ENCODE measurements at regions not wholly inside any gene's neighbourhood (a gene's known extent, or its start where the extent isn't known, plus 50 kb on each side); places are given as distances from the start of the nearest gene placed in this dataset.
"Not testable (repeated sequence)": the region's sequence is repeated elsewhere in the genome, so short reads cannot be mapped to it uniquely, and the experiment has no call there.

DNA sequence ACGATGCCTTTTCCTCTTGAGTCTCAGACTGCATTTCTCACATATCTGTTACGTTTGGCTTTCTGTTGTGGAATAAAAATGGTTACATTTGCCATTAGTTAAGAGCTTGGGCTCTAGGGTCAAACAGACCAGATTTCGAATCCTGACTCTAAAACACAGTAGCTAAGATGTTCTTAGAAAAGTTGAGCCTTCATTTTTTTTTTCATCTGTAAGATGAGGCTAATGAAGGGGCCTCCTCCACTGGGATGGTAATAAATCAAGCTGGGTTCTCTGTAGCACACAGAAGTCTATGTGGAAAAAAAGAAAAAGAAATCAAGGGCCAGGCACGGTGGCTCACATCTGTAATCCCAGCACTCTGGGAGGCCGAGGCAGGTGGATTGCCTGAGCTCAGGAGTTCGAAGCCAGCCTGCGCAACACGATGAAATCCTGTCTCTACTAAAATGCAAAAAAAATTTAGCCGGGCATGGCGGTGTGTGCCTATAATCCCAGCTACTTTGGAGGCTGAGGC is 49.9 kb upstream of the CAPRIN1 start:
- DNase-seq (ENCODE audit: low spot score): no peak

DNA sequence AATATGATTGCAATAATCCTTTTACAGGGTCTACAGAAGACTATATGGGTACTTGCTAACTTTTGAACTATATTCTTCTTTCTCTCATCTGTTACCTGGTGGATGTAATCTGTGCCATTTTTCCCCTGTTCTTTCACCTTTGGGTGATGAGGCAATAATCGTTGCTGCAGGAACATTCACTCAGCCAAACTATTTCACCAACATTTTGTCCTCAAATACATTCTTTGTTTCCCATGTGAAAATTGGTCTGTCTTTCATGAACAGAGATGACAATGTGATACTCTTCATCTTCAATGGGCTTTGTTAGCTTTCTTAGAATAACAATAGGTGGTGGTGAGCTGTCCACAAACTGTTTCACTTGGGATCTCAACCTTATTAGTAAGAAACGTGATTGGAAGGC is 52.1 kb upstream of the CAPRIN1 start:
- no peak for DNase-seq (ENCODE audit: low spot score)

DNA sequence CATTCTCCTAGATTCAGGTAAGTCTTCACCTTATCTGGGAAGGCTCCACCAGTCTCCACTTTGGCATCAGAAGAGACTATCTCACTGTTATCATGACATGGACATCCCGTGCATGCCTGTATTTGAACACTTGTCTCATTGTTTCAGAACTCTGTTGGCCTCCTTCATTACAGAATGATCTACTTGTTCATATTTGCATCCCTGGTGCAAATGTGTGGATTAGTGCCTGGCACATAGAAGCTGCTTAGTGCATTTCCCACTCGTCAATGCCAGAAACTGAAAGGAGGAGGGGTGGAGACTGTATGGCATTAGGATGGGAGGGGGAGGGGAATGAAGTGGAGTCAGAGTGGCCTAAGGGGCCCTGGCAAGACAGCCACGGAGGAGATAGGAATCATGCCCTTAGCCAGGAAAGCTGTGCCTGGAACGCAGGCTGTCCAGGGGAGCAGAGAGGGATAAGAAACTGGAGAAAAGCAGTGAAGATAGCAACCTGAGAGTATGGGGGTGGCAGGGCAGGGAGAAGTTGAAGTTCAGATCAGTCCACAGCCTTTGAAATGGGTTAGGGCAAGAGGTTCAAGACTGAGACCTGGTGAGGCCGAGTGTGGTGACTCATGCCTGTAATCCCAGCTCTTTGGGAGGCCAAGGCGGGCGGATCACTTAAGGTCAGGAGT is 53.8 kb upstream of the CAPRIN1 start:
- no peak for DNase-seq (ENCODE audit: low spot score)

DNA sequence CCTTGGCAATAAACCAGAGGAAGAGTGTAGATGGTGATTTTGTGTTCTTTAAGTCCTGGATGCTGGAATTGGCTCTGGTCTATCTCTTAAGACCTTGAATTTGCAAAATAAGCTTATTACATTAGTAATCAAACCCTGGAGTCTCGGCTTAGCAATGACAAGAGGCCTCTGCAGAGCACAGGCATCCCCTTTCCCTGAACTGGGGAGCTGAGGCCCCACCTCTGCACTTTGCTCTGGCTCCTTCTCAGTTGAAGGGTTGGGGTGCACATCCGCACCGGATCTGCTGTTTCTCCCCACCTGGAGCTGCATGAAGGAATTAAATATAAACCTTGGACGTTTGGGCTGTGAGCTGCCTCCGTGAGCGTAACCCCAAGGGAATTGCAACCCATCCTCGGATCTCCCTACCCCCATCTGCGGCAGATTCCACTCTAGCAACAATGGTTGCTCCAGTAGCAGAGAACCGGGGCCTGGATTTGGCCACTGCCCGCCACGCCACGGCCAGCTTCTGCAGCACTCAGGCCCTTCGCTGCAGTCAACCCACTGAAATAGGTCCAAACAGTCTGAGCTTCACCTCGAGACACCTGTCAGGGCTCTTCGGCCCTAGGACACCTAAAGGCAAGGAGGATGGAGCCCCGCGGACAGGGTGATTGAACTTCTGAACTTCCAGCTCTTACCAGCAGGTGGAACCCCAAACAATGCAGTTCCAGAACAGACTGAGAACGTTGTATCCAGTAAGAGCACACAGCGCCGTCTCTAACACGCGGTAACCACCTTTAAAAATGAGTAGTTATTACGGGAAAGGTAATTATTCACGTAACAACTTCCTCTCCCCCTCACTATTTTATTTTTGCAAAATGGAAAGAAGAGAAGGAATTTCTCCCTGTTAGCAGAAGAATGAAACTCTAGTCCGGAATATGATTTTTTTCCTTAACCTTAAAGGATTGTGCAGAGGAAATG is 54.8 kb upstream of the CAPRIN1 start:
- peak; percentile 64 for DNase-seq (ENCODE audit: low spot score)

DNA sequence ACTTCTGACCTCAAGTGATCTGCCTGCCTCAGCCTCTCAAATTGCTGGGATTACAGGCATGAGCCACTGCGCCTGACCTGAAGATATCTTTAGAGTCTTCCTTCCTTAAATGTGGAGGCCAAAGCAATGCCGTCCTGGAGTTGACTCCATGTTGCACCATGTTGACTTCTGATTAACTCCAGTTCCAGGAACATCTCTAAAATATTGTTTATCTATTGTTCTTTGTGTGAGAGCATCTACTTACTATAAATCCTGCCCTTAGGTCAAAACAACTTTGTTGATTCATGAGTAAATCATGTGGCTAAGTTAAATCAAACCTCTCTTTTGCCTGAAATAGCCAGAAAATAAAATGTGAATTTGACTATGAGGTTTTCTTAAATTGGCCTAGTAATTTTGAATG is 56.6 kb upstream of the CAPRIN1 start:
- DNase-seq (ENCODE audit: low spot score): no peak

DNA sequence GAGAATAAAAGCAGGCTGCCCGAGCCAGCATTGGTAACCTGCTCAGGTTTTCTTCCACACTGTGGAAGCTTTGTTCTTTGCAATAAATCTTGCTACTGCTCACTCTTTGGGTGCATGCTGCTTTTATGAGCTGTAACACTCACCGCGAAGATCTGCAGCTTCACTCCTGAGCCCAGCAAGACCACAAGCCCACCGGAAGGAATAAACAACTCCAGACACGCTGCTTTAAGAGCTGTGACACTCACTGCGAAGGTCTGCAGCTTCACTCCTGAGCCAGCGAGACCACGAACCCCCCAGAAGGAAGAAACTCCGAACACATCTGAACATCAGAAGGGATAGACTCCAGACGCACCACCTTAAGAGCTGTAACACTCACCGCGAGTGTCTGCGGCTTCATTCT is 60.4 kb upstream of the CAPRIN1 start:
- not testable (repeated sequence) for DNase-seq (ENCODE audit: low spot score)

DNA sequence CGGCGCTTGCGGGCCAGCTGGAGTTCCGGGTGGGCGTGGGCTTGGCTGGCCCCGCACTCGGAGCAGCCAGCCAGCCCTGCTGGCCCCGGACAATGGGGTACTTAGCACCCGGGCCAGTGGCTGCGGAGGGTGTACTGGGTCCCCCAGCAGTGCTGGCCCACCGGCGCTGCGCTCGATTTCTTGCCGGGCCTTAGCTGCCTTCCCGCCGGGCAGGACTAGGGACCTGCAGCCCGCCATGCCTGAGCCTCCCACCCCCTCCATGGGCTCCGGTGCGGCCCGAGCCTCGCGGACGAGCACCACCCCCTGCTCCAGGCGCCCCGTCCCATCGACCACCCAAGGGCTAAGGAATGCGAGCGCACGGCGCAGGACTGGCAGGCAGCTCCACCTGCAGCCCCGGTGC is 61.4 kb upstream of the CAPRIN1 start:
- DNase-seq (ENCODE audit: low spot score): not testable (repeated sequence)

DNA sequence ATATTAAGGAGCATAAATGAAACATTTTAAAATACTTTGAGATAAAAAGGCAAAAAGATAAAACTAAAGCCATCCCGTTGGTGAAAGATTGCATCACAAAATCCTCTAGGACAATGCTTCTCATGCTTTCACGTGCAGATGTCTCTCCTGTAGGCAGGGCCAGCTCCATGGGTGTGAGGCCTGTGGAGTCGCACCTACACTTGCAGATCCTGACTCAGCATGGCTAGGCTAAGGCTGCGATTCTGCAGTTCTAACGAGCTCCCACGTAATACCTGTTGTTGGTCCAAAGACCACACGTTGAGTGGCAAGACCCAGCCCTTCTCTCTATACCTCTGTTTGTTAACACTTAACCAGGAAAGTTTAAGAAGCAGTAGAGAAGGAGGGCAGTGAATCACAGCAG is 62.1 kb upstream of the CAPRIN1 start:
- no peak for DNase-seq (ENCODE audit: low spot score)

DNA sequence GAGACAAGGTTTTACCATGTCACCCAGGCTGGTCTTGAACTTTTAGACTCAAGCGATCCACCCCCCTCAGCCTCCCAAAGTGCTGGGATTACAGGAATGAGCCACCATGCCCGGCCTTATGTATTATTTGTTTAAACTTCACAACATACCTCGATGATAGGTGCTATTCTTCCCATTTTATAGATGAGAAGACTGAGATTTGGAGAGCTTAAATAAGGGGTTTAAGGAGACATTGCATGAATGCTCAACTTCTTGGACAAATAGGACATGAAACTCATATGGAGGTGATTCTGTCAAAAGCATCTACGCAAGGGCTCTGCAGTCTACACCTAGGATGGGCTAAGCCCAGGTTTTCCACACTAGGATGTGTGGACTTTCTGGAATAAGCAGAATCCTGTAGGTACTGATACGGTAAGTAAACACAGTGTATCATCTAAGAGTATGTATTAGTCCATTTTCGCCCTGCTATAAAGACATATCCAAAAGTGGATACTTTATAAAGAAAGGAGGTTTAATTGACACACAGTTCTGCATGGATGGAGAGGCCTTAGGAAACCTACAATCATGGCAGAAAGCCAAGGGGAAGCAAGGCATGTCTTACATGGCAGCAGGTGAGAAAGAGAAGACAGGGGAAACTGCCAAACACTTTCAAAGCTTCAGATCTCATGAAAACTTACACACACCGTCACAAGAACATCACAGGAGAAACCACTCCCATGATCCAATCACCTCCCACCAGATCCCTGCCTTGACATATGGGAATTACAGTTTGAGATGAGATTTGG is 62.8 kb upstream of the CAPRIN1 start:
- DNase-seq (ENCODE audit: low spot score): no peak

DNA sequence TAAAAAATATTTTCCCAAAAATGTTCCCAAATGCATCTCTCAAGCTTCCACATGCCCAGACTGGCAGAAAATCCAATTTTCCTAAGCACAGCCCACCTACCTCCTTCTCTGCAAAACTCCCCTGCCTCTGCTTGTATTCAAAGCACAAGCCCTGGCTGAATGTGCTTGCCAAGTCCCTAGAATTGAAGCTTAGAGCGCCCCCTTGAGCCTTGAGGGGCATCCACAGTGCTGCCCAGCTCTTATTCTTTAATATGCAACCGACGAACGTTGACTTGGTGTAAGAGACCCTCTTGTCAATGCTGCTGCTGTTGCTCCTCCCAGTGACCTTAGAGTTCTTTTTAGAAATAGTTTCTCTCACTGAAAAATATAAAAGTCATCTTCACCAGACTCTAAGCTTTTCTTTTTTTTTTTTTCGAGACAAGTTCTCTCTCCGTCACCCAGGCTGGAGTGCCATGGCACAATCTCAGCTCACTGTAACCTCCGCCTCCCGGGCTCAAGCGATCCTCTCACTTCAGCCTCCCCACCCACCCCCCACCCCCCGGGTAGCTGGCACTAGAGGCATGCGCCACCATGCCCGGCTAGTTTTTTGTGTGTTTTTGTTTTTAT is 63.5 kb upstream of the CAPRIN1 start:
- peak; percentile 46 for DNase-seq (ENCODE audit: low spot score)

DNA sequence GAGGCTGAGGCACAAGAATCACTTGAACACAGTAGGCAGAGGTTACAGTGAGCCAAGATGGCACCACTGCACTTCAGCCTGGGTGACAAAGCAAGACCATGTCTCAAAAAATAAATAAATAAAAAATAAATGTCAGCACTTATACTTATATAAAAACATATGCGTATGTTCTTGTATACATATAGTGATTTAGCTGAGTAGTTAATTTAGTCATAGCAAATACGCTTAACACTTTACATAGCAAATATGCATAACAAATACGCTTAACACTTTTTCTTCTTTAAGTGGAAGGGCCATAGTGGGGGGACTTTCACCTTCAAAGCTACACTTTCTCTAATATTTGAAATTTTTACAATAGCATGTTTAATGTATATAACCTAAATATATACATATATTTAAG is 64.0 kb upstream of the CAPRIN1 start:
- no peak for DNase-seq (ENCODE audit: low spot score)

DNA sequence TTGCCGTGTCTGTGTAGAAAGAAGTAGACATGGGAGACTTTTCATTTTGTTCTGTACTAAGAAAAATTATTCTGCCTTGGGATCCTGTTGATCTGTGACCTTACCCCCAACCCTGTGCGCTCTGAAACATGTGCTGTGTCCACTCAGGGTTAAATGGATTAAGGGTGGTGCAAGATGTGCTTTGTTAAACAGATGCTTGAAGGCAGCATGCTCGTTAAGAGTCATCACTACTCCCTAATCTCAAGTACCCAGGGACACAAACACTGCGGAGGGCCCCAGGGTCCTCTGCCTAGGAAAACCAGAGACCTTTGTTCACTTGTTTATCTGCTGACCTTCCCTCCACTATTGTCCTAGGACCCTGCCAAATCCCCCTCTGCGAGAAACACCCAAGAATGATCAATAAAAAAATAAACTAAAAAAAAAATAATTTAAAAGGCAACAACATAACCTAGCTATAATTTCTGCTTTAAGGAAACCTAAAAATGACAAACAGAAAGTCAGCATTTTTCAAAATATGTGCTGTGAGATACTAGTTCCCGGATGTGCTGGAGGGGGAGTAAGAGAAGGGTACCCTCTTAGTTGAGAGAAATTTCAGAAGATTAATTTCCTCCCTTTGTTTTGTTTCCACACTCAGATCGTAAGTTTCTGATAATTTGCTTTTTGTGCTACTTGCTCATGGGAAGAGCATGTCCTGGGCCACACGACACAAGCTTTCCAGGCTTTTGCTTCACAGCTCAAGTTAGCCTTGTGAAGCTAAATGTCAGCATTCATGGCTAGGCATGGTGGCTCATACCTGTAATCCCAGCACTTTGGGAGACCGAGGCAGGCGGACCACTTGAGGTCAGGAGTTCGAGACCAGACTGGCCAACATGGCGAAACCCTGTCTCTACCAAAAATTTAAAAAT is 64.7 kb upstream of the CAPRIN1 start:
- not testable (repeated sequence) for DNase-seq (ENCODE audit: low spot score)

DNA sequence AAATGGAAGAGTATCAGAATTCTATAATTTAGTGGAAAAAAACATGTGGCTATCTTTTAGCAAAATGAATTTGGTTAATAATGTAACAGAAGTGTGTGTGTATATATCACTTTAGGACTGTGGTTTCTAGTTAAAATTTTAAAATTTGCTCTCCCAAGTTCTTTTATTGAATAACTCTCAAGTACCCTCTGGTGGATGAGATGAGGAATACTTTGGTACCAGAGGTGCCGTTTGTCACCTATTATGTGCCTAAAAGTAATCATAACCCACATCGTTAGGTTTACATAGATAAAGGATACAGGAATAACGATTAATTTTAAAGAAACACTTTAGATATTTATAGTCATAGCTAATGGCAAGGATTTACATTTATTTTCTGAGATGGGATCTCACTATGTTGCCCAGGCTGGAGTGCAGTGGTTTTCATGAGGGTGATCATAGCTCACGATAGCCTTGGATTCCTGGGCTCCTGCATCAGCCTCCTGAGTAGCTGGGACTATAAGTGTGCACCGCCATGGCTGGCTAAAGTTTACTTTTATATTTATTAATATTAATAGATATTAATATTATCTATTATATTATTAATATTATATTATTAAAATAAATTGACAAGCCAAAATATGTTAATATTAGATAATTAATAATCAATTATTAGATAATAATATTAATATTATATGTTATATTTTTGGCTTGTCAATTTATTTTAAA is 66.7 kb upstream of the CAPRIN1 start:
- DNase-seq (ENCODE audit: low spot score): no peak

DNA sequence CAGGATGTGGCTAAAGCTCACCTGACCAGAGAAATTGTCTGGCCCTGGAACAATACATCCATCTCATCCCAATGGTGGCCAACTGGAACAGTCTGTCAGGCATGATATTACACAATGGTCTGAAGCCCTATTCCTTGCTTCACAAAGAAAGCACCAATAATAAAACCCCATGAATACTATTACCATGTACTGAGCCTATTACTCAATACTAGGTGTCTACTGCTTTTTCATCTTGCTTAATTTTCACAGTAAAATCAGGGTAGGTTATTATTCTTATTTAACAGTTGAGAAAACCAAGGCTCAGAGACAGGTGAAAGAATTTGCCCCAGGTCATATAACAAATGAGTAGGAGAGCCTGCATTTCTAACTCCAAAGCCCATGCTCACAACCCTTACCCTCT is 68.9 kb upstream of the CAPRIN1 start:
- no peak for DNase-seq (ENCODE audit: low spot score)

DNA sequence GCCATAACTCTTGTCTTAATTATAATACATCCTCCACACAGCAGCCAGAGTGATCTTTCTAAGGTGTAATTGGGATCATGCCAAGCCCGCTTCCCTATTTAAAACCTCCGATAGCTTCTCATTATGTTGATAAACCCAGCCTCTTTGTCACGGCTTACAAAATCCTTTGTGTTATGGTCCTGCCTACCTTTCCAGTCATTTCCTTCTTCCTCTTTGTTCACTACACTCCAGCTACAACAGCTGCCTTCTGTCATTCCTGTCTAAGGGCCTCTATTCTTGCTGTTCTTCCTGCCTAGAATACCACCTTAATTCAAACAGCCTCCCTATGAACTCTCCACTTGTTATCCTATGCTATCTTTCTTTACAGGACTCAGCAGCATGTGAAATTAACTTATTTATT is 70.6 kb upstream of the CAPRIN1 start:
- no peak for DNase-seq (ENCODE audit: low spot score)

DNA sequence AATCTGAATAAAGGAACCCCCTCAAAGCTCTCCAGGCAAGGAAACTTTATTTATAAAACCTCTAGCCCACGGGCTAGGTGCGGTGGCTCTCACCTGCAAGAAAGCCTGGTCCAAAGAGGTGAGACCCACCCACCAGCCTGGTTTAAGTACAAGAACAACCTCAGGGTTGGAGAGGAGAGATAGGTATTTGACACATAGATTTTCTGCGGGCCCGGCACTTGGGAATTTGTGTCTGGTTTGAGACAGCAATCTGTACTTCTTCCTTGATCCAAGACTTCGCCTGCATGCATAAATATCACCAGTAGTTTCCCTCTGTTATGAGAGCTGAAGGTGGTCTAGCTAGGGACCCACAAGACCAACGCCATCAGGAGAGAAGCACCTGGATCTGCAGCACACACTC is 73.2 kb upstream of the CAPRIN1 start:
- no peak for DNase-seq (ENCODE audit: low spot score)

DNA sequence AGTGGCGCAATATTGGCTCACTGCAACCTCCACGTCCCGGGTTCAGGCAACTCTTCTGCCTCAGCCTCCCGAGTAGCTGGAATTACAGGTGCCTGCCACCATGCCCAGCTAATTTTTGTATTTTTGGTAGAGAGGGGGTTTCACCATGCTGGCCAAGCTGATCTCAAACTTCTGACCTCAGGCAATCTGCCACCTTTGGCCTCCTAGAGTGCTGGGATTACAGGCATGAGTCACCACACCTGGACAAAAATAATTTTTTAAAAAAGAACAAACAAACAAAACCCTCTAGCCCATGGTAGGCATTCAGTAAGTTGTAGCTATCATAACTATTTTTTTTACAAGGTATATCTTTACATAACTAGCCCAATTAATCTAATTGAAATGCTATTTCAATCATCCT is 73.9 kb upstream of the CAPRIN1 start:
- no peak for DNase-seq (ENCODE audit: low spot score)

DNA sequence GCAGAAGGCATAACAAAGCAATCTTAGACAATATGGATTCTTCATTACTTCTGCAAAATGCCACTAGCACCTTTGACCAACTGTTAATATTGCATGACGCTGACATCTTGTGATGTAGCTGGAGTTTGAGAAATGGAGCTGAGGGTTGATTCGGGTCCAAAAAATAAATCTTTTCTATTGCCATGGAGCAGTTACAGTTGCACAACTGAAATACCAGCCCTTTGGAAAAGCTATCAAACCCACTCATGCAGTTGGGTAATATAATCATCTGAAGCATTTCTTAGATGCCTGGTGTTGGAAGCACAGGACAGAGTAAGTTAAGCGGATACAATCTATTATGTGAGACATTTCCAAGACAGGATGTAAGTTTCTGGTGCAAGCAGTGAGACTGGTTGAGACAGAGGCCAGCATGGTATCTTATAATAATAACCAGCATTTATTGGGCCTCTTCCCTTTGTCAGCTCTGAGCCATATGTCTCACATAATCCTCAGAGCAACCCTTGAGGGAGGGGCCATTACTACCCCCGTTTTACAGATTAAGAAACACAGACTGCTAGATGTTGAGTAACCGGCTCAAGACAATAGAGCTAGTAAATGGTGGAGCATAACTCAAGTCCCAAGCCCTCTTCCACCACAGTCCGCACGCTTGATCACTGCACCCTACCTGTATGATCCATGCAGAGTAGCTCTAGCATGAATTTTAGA is 74.9 kb upstream of the CAPRIN1 start:
- no peak for DNase-seq (ENCODE audit: low spot score)

DNA sequence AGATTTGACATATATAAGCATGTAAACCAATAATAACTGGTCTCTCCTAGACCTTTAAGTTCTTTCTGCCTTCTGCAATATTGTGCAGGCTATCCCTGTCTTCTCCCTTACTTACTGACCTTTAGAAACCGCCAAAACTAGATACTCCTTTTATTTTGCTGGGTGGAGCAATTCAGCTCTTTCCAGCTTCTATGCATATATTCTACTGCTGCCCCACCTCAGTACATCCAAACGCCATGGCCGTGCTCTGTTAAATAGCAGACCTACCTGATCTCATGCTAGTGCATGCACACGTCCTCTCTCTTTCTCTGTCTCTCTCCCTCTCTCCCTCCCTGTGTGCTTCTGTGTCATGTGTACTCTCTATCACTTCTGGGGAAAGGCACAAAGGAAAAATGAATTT is 76.7 kb upstream of the CAPRIN1 start:
- no peak for DNase-seq (ENCODE audit: low spot score)

DNA sequence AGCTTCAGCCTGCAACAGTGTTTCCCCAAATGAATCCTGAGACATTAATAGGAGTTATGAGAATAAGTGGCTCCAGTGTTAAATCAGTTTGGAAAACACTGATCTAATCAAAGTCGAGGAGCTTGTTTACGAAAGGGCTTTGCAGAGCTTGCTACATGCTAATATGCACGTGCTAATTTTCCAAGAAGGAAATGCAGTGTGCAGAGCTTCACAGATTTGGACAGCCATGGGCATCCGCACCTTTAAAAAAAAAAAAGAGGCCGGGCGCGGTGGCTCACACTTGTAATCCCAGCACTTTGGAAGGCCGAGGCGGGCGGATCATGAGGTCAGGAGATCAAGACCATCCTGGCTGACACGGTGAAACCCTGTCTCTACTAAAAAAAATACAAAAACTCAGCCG is 79.7 kb upstream of the LMO2 start:
- not testable (repeated sequence) for DNase-seq (ENCODE audit: low spot score)

All from HuH-7 (cell line).